GM21723 (cell line): ENCODE measurements at regions not wholly inside any gene's neighbourhood (a gene's known extent, or its start where the extent isn't known, plus 50 kb on each side); places are given as distances from the start of the nearest gene placed in this dataset.
"Not testable (repeated sequence)": the region's sequence is repeated elsewhere in the genome, so short reads cannot be mapped to it uniquely, and the experiment has no call there.

Source experiments
- ATAC-seq: cut with Tn5 transposase; IDR thresholded peaks from one replicate; pipeline ENCODE4 v1.9.1; 2021; ENCODE audit warnings: mild to moderate bottlenecking, moderate library complexity; ENCODE audit not compliant: unreplicated experiment

DNA sequence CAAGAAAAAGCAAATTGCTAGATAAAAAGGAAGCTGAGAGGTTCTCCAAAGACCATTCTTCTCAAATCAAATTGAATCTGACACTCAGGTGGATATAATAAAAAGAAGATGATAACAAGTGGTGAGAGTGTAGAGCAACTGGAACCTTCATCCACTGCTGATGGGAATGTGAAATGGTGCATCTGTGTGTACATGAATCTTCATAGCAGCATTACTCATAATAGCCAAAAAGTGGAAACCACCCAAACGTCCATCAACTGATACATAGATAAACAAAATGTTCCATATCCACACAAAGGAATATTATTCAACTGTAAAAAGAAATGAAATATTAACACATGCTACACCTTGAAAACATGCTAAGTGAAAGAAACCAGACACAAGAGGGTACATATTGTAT is 357.2 kb upstream of the EPHA4 start:
- no peak for ATAC-seq

DNA sequence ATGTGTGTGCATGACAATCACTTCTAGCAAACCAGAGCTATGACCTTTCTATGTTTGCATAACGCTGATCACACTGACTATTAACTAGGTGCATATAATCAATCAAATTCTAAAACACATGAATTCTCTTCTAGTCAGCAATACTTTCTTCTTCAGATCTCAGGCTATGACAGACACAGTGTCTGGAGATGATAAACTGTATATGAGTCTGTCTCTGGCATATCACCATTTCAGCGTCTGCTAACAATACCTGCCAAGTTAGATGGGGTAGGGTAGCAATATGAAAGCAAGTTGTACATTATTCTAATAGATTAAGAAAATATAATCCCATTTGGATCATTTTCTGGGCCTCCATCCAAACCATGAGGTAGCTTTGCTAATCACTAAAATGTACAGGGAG is 354.2 kb upstream of the EPHA4 start:
- ATAC-seq: no peak

DNA sequence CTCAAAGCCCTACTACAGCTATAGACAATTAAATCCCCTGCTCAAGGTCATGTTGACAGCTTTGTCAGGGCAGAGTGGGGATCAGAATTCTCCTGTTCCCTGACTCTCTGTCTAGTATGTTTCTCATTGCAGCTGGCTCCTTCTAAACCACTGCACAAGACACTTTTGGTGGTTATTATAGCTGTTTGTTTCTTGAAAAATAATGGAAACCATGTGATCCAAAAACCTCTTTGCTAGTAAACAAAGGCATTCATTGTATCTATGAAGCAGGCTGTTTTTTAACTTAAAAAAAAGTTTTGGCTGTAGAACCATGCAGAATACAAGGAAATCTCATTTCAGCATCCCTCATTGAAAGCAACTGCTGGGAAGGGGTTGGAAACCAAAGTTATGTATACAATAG is 352.5 kb upstream of the EPHA4 start:
- ATAC-seq: no peak

DNA sequence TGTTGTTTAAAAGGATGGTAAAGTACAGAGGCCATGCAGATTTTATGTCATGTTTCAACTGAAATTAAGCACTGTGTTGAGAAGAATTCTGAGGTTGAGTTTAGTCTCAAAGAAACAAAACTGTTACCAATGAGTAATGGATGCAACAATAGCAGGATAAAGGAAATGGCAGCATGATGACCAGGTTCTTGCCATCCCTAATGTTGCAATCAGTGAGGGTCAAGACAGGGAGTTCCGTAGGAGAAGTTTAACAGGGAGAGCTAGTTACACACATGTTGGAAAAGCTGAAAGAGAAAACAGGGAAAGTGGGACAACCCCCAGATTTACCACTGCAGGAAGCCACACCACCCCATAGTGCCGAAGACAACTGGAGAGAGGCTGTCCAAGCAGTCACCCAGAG is 343.8 kb upstream of the EPHA4 start:
- ATAC-seq: no peak

DNA sequence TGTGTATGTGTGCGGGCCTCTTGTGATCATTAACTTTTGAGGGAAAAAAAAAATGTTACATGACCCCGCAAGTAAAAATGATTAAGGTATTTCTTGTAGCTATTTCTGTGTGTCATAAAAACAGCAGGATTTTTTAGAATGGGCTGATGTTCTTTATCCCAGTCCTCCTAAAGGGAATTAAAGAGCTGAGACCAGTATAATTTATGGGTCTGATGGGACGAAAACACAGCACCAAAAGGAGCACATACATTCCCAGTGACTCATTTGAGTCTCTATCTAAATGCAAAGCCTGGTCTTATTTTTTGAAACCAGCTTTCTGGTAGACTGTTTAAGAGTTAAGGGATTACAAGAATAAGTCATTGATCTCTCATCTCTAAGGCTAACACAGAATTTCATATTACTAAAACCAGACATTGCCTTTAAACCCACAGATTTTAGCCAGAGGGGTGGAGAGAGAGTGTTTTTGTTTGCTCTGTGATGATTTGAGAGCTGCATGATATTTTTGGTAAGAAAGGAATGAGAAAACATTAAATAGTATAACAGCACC is 342.3 kb upstream of the EPHA4 start:
- no peak for ATAC-seq

DNA sequence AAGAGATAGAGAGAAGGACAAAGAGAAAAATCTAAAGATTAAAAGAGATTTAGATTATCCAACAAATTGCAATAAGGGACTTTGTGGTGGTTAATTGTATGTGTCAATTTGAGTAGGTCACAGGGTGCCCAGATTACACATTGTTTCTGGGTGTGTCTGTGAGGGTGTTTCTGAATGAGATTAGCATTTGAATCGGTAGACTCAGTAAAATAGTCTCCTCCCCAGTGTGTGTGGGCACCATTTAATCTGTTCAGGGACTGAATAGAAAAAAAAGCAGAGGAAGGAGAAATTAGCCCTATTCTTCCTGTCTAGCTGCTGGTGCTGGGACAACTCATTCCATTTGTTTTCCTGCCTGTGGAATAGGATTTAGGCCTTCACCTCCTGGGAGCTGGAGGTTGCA is 339.8 kb upstream of the EPHA4 start:
- no peak for ATAC-seq

DNA sequence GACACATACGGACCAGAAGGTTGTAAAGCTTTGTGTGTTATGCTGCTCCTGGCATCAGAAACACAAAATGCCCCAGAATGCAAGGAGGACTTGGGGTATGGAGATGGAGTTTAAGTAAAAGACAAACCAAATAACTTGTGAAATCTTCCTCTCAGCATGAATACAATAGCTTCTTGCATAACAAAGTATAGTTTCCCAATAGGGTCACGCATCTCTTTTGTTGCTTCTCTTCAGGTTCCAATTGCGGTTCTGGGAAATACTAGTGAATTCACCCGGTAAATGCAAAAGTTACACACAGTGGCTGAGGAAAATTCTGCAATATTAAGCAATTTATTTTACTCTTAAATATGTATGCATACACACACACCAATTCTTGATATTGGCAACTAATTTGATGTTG is 339.2 kb upstream of the EPHA4 start:
- ATAC-seq: no peak

DNA sequence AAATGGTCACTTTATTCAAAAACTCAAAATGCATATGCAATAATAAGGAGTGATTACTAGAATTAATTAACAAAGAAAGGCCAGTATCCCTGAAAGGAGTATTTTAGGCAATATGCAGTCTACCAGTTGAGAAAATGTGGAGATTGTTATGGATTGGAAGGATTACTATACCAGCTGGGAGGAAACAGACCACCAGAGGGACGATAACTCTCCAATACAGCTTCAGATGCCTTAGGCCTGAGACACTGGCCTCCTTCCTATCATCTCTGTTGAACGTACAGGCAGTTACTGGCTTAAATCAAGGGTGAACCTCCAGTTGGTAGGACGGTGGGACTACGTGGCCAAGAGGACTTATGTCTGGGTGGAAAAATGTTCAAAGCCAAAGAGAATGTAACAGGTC is 336.4 kb upstream of the EPHA4 start:
- no peak for ATAC-seq

DNA sequence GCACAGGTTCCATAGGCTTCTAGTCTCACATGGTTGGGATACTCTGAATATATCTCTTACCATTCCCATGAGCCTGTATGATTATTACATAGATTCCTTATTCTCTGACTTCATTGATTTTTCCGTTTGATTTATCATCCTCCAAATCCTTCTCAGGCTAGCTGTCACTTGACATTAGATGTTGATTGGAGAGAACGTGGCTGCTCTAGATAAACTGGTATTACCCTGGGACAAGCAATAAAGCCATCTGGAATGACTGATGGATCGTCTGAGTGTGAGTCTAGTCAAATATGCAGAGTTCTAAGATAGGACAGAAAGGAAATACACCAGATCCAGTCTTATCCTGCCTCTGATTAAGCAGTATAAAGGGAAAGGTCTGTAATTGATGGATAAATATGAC is 325.6 kb upstream of the EPHA4 start:
- ATAC-seq: no peak

DNA sequence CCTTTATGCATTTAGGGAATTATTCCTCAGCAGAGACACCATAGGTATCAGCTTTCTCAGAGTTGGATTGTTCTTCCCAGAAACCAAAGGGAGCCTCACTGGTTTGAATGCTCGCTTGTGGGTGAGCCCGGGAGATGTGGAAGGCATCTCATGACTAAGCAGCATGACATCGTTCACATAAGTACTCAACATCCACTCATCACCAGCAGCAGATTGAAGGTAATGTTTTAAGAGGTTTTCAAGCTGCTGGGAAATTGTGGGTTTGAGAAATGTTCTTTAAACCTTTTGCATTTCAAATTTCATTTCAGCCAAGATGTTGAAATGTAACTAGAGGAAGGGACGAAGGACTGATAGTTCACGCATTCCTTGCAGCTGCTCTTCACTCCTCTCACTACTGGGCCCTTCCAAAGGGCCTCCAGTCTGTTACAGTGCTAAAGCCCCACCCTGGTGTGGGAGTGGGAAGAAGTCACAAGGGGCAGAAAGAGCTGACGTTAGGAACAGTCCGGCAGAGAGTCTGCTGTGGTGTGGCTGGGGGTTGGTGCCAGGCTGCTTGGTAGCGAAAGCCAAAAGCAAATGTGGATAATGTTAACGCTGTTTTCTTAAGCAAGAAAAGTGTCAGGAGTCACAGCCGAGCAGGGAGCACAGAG is 324.5 kb upstream of the EPHA4 start:
- no peak for ATAC-seq

DNA sequence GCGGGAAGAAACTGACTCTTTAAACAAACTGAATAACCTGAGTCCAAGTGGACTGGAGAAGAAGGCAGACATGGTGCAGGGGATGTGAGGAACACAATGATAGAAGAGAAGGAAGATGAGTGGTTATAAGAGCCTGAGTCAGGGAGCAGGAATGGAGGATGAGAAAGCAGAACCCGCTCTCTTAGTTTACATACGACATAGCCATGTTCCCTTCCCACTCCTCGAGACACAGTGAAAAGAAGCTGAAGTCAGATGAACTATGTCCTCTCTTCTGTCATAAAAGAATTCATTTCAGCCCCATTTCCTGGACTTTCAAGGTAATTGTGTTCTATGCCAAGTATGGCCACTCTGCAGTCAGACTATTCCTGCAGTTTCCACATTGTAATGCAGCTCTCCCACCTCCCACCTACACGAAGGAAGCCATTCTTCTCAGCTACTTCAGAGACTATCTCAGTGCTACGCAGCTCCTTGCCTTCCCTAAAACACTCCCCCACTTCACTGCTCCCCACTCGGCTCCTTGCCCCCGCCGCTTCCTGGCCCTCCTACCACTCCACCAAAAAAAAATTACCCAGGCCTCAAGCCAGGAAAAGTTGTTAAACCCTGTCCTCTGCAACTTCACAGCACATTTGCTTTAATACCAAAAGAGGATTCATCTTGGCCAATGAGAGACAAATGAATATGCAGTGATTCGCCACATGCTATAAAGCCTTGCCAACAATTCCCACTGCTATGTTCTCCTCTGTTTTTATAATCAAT is 323.4 kb upstream of the EPHA4 start:
- no peak for ATAC-seq

DNA sequence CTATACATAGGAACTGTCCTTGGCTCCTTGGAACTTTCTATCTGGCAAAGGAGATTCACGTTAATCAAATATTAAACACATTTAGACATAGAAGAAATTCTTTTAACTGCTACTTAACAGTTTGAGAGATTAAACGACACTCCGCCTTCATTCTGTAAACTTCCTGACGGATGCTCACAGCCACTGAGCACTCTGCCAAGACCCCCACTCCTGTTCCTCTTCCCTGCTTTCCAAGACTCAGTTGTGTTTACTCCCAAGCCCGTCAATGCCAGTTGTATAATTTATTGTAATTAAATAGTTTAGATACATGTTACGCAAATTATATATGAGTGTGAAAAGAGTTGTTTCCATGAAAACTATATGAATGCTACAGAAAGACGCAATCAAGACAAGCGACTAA is 321.4 kb upstream of the EPHA4 start:
- ATAC-seq: no peak

DNA sequence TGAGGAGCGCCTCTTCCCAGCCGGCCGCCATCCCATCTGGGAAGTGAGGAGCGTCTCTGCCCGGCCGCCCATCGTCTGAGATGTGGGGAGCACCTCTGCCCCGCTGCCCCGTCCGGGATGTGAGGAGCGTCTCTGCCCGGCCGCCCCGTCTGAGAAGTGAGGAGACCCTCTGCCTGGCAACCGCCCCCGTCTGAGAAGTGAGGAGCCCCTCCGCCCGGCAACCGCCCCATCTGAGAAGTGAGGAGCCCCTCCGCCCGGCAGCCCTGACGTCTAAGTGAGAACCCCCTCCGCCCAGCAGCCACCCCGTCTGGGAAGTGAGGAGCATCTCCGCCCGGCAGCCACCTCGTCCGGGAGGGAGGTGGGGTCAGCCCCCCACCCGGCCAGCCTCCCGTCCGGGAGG is 319.9 kb upstream of the EPHA4 start:
- not testable (repeated sequence) for ATAC-seq

DNA sequence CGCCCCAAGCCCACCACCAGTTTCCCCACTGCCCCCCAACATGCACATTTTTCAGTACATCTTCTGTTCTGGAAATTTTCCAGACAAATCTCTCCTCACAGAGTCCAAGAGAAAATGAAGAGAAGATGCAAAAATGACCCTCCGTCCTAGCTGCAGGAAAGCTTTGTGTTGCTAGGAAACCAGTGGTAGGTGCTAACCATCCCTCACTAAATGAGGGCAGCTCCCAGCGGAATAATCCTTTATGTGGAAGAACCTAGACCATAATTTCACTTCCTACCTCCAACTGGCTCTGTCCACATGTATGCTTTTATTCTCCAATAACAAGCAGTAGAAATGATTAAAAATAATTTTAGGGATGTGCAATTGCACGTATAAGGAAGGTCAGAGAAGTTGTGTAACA is 311.9 kb upstream of the EPHA4 start:
- ATAC-seq: no peak

DNA sequence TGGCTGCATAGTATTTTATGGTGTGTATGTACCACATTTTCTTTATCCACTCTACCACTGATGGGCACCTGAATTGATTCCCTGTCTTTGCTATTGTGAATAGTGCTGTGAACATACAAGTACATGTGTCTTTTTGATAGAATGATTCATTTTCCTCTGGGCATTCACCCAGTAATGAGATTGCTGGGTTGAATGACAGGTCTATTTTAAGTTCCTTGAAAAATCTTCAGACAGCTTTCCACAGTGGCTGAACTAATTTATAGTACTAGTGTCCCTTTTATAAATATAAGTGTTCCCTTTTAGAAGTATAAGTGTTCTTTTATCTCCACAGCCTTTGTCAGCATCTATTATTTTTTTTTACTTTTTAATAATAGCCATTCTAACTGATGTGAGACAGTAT is 303.9 kb upstream of the EPHA4 start:
- ATAC-seq: no peak

DNA sequence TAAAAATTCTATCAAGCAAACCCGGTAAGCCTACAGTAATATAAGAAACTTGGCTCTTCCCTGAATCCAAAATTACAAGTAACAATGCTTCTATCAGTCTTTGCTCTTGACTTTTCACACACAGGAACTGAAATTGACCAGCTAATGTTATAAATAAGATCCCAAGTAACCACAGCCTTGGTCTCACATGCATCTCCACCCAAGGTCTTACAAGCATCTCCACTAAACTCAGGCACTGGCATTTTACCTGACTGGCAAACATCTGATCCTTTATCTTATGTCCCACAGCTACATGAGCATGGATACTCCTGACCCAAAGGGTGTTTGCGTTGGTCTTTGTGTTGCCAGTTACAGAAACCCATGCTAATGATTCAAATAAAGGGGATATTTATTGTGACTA is 302.3 kb upstream of the EPHA4 start:
- ATAC-seq: no peak

DNA sequence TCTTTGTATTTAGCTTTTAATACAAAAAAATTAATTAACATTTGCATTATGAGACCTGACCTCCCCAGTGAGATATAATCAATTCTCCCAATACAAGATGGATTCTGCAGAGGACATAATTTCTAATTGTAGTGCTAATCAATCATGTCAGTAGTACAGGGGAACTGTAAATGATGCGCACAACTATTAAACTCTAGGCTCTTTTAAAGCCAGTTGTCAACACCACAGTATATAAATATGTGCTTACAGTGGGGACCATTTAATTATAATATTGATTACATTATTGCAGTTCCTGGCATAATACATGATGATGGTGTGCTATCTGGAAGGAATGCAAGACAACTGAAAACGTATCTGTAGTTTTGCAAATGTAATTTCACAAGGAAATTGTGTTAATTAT is 285.6 kb upstream of the EPHA4 start:
- no peak for ATAC-seq

DNA sequence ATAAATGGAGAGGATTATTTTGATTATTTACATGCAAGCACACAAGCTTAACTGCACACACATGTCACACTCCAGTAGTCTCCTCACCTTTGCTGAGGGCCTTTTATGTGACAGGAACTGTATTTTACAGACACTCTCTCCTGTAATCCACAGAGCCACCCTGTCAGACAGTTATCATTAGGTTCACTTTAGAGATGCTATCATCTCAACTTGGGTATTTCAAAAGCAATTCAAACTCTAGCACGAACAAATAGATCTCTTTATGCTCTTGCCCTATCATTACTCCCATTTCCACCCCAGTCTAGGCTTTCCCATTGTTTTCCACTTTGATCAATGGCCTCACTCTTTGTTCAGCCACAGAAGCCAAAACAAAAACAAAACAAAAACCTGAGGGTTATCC is 281.2 kb upstream of the EPHA4 start:
- ATAC-seq: no peak

DNA sequence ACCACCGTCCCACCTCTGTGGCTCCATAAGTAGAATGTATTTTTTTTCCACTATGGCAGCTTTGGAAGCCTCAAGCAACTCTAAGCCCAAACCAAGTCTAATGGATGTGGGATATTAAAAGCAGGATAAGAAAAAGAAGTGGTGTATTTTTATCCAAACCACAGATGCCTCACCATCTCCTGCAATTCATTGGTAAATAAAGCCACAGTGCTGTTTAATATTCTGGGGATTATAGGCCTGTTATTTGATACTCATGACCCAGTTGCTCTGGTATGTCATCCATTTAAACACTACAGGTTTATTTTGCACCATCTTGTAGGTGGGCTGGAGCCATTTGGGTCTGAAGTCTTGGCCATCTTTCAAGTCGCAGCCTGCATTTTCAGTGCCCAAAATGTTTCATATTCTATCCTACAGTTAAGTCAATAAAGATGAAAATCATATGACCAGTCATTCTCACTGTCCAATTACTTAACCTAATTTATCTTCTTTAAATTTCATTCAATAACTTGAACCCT is 279.5 kb upstream of the EPHA4 start:
- no peak for ATAC-seq

DNA sequence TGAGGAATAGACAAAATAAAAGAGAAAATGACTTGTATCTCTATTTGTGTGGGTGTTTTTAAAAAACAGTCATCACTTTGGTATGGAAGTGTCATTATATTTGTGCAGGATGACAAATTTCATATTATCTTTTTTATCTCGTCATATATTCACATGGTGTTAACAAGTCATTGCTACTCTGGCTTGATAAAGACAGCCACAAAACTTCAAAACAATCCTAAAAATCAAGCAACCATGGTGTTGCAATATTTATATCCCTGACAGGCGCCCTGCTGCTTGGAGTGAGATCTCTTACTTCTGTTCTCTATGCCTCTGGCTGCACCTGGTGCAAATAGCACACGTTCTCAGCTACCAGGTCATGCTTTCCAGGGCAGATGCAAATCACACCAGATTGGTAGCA is 278.0 kb upstream of the EPHA4 start:
- ATAC-seq: no peak

DNA sequence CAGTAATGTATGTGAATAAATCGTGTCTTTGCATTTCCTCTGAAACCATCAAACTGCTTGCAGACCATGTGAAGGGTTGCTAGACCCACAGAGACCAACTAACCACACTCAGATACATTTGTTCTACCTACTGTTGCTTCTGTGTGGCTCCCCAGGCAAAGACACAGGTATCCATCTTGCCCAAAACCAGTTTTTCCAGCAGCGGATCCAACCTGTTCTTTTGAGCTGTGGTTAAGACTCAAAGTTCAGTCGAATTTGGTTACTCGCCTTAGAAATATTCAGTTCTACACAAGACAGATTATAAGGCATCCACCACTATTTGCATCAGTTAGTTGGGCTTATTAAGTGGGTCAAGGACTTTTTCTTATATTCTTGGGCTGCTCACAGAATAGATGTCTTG is 276.2 kb upstream of the EPHA4 start:
- ATAC-seq: no peak

DNA sequence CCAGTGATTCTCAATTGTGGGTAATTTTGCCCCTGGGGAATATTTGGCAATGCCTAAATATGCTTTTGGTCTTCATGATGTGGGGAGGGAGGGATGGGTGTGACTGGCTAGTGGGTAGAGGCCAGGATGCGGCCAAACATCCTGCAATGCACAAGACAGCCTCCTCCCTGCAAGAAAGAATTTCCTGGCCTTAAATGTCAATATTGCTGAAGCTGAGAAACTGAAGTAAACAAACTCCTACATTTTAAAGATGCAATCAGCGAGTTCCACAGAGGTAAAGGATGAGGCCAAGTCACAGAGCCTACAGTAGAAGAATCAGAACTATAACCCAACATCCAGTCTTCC is 272.9 kb upstream of the EPHA4 start:
- no peak for ATAC-seq
